Neural cell (in vitro differentiated cells): ENCODE measurements at regions not wholly inside any gene's neighbourhood (a gene's known extent, or its start where the extent isn't known, plus 50 kb on each side); places are given as distances from the start of the nearest gene placed in this dataset.
"Not testable (repeated sequence)": the region's sequence is repeated elsewhere in the genome, so short reads cannot be mapped to it uniquely, and the experiment has no call there.

ENCODE experiments used
- H2AFZ ChIP-seq: fragments of 200-600, 300-800 bp; sonication (generic), shearing (Covaris generic); 2 replicates; pipeline ENCODE4 v1.6.0; 2014; ENCODE audit warnings: low read depth, mild to moderate bottlenecking, antibody characterized with exemption, low read length, moderate library complexity
- H3F3A ChIP-seq: fragments of 200-600 bp; shearing (Covaris generic); 2 replicates; pipeline ENCODE4 v1.6.1; 2016; ENCODE audit warnings: mild to moderate bottlenecking, moderate library complexity, mixed read lengths, antibody characterized with exemption, low read length; ENCODE audit not compliant: insufficient read depth, poor library complexity, severe bottlenecking
- H3K27ac ChIP-seq: fragments of 200-600, 300-800 bp; sonication (generic), shearing (Covaris generic); 2 replicates; pipeline ENCODE4 v1.5.1; 2014; ENCODE audit warnings: mild to moderate bottlenecking, low read length, moderate library complexity
- H3K27me3 ChIP-seq: fragments of 300-800, 200-600 bp; sonication (generic), shearing (Covaris generic); 2 replicates; pipeline ENCODE4 v1.6.0; 2014; ENCODE audit warnings: mild to moderate bottlenecking, low read depth, low read length, moderate library complexity; ENCODE audit not compliant: insufficient read depth
- H3K36me3 ChIP-seq: fragments of 300-800, 200-600 bp; sonication (generic), shearing (Covaris generic); 2 replicates; pipeline ENCODE4 v1.5.1; 2014; ENCODE audit warnings: mild to moderate bottlenecking, antibody characterized with exemption, low read length, moderate library complexity; ENCODE audit not compliant: insufficient read depth
- H3K4me2 ChIP-seq: fragments of 300-800, 200-600 bp; sonication (generic), shearing (Covaris generic); 2 replicates; pipeline ENCODE4 v1.6.0; 2014; ENCODE audit warnings: mild to moderate bottlenecking, low read length
- H3K4me3 ChIP-seq: fragments of 300-800, 200-600 bp; sonication (generic), shearing (Covaris generic); 2 replicates; pipeline ENCODE4 v1.5.1; 2014; ENCODE audit warnings: mild to moderate bottlenecking, low read length, moderate library complexity
- H3K79me2 ChIP-seq: fragments of 200-600 bp; shearing (Covaris generic); replicated peaks from 2 replicates; pipeline ENCODE4 v1.6.0; 2014; ENCODE audit warnings: mild to moderate bottlenecking, low read length, moderate library complexity; ENCODE audit not compliant: insufficient read depth
- H3K9ac ChIP-seq: fragments of 300-800, 200-600 bp; sonication (generic), shearing (Covaris generic); 2 replicates; pipeline ENCODE4 v1.6.1; 2016; ENCODE audit warnings: mild to moderate bottlenecking, low read length, mixed read lengths
- H3K9me2 ChIP-seq: fragments of 200-600 bp; shearing (Covaris generic); 2 replicates; pipeline ENCODE4 v1.6.1; 2016; ENCODE audit warnings: mild to moderate bottlenecking, low read length, mixed read lengths; ENCODE audit not compliant: insufficient read depth
- H3K9me3 ChIP-seq: fragments of 200-600, 300-800 bp; sonication (generic), shearing (Covaris generic); 2 replicates; pipeline ENCODE4 v1.6.1; 2016; ENCODE audit warnings: mild to moderate bottlenecking, mixed run types, low read length, moderate library complexity, mixed read lengths
- H4K20me1 ChIP-seq: fragments of 200-600 bp; shearing (Covaris generic); 2 replicates; pipeline ENCODE4 v1.6.1; 2016; ENCODE audit warnings: mild to moderate bottlenecking, mixed run types; ENCODE audit not compliant: insufficient read depth
- CTCF ChIP-seq: fragments of 450-650 bp; IDR thresholded peaks from 2 replicates; pipeline ENCODE4 v1.5.1; 2014; ENCODE audit warnings: antibody characterized with exemption, mild to moderate bottlenecking, moderate library complexity; ENCODE audit not compliant: poor library complexity, severe bottlenecking
- EP300 ChIP-seq: fragments of 450-650 bp; conservative IDR thresholded peaks from 2 replicates; pipeline ENCODE4 v1.6.1; 2014; ENCODE audit warnings: antibody characterized with exemption, mild to moderate bottlenecking, moderate library complexity; ENCODE audit not compliant: poor library complexity, severe bottlenecking
- EZH2 ChIP-seq: fragments of 200-600, 300-800 bp; shearing (Covaris generic), sonication (generic); IDR thresholded peaks from 2 replicates; pipeline ENCODE4 v1.6.1; 2014; ENCODE audit warnings: antibody characterized with exemption, low read length, borderline replicate concordance, mild to moderate bottlenecking; ENCODE audit not compliant: insufficient read depth, poor library complexity, severe bottlenecking
- MXI1 ChIP-seq: fragments of 450-650 bp; conservative IDR thresholded peaks from 2 replicates; pipeline ENCODE4 v1.6.1; 2014; ENCODE audit warnings: antibody characterized with exemption, mild to moderate bottlenecking; ENCODE audit not compliant: poor library complexity, severe bottlenecking
- POLR2AphosphoS5 ChIP-seq: IDR thresholded peaks from 2 replicates; pipeline ENCODE4 v1.6.1; 2012
- RAD21 ChIP-seq: fragments of 450-650 bp; conservative IDR thresholded peaks from 2 replicates; pipeline ENCODE4 v1.6.1; 2014; ENCODE audit warnings: antibody characterized with exemption, mild to moderate bottlenecking, moderate library complexity
- REST ChIP-seq: IDR thresholded peaks from 2 replicates; pipeline ENCODE4 v1.6.1; 2012; ENCODE audit warnings: borderline replicate concordance
- SMC3 ChIP-seq: fragments of 450-650 bp; conservative IDR thresholded peaks from 2 replicates; pipeline ENCODE4 v1.6.1; 2014; ENCODE audit warnings: antibody characterized with exemption, mild to moderate bottlenecking, moderate library complexity; ENCODE audit not compliant: poor library complexity
- TAF1 ChIP-seq: IDR thresholded peaks from 2 replicates; pipeline ENCODE4 v1.6.1; 2012; ENCODE audit warnings: low read depth

GRCh38 chr4:69377562-69377961 lies 97.3 kb downstream of the UGT2B28 start:
- TF ChIP-seq RAD21 (no peak), MXI1 (no peak), EP300 (no peak), CTCF (no peak), EZH2 (no peak)
- Histone ChIP-seq H2AFZ (no peak overlapping the region), H3K79me2 (no peaks in the 10 kb centered on the region), H3K9me3 (no peaks in the 10 kb centered on the region), H3K4me3 (no peak overlapping the region), H3K4me2 (no peak overlapping the region), H3F3A (no peaks in the 10 kb centered on the region), H3K36me3 (no peaks in the 10 kb centered on the region), H3K9me2 (no peaks in the 10 kb centered on the region), H4K20me1 (no peaks in the 10 kb centered on the region), H3K9ac (no peak overlapping the region), H3K27ac (no peak overlapping the region), H3K27me3 (no peaks in the 10 kb centered on the region)

- Histone ChIP-seq H3K9me2 (no peaks in the 10 kb centered on the region), H4K20me1 (no peaks in the 10 kb centered on the region), H3F3A (no peaks in the 10 kb centered on the region), H3K27ac (no peak overlapping the region), H3K79me2 (no peaks in the 10 kb centered on the region), H3K4me2 (no peak overlapping the region), H3K27me3 (no peaks in the 10 kb centered on the region), H3K4me3 (no peak overlapping the region), H3K9ac (no peak overlapping the region), H3K36me3 (no peaks in the 10 kb centered on the region), H3K9me3 (no peaks in the 10 kb centered on the region), H2AFZ (no peak overlapping the region)
- TF ChIP-seq TAF1 (no peak), MXI1 (no peak)
Observed at GRCh38 chr4:69383281-69383680, 103.0 kb downstream of the UGT2B28 start.

GRCh38 chr4:69389111-69389510 lies 106.6 kb downstream of the UGT2B4 start:
- H2AFZ ChIP-seq, H4K20me1 ChIP-seq, H3K79me2 ChIP-seq, H3K27ac ChIP-seq, H3K9me3 ChIP-seq, H3F3A ChIP-seq, H3K4me2 ChIP-seq, H3K27me3 ChIP-seq, H3K4me3 ChIP-seq, H3K36me3 ChIP-seq, H3K9me2 ChIP-seq, H3K9ac ChIP-seq: not testable (repeated sequence)

- no peak overlapping the region for H3K4me3 ChIP-seq
- H3K27ac ChIP-seq, result no peak overlapping the region
- no peaks in the 10 kb centered on the region for H3K9me2 ChIP-seq
- no peak overlapping the region for H3K9ac ChIP-seq
- H3K4me2 ChIP-seq, result no peak overlapping the region
- no peaks in the 10 kb centered on the region for H3K9me3 ChIP-seq
- H4K20me1 ChIP-seq, result no peaks in the 10 kb centered on the region
- no peaks in the 10 kb centered on the region for H3K79me2 ChIP-seq
- no peaks in the 10 kb centered on the region for H3K36me3 ChIP-seq
- TF ChIP-seq POLR2AphosphoS5 (no peak), EZH2 (no peak), MXI1 (no peak), TAF1 (no peak), REST (no peak), SMC3 (no peak), CTCF (no peak), EP300 (no peak), RAD21 (no peak)
- no peaks in the 10 kb centered on the region for H3F3A ChIP-seq
- no peak overlapping the region for H2AFZ ChIP-seq
- no peaks in the 10 kb centered on the region for H3K27me3 ChIP-seq
Observed at GRCh38 chr4:69408451-69408850, 87.3 kb downstream of the UGT2B4 start.
